ENCODE measurements at regions not wholly inside any gene's neighbourhood (a gene's known extent, or its start where the extent isn't known, plus 50 kb on each side); places are given as distances from the start of the nearest gene placed in this dataset.
"Not testable (repeated sequence)": the region's sequence is repeated elsewhere in the genome, so short reads cannot be mapped to it uniquely, and the experiment has no call there.

DNA sequence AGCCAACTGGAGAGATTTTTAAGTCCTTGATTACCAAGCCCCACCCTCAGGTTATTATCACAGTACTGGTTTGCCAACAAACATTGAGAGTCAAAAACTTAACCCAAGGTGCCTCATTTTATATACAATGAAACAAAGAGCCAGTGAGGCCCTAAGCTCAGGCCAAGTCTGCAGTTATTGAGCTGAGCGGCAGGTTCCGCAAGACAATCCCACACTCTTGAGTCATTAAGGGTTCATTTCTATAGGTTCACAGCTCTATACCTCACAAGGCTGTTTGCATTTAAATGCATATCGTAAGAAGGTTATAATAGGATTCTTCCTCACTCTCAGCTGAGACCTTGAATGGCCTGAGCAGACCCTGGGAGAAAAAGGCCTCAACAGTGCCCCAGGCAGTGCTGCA, 268.4 kb upstream of the RGPD4 start:
- H3K9me2 ChIP-seq (replicated peaks; ENCODE audit: insufficient read depth), result no peaks in the 10 kb centered on the region
- H3K27me3 ChIP-seq, result no peaks in the 10 kb centered on the region
- no peaks in the 10 kb centered on the region for H3K9me3 ChIP-seq (ENCODE audit: low read depth)
- WGBS (ENCODE audit: low lambda C conversion rate, missing lambda C conversion rate), result 93% methylated on average over 3 of the region's 3 CpGs
- no peak for TF ChIP-seq EZH2phosphoT487 (IDR thresholded peaks at IDR 0.05; ENCODE audit: low read depth, severe bottlenecking, unreplicated experiment)
- TF ChIP-seq EZH2 (IDR thresholded peaks at IDR 0.05; ENCODE audit: borderline replicate concordance), result no peak
- TF ChIP-seq, protein P1, sequence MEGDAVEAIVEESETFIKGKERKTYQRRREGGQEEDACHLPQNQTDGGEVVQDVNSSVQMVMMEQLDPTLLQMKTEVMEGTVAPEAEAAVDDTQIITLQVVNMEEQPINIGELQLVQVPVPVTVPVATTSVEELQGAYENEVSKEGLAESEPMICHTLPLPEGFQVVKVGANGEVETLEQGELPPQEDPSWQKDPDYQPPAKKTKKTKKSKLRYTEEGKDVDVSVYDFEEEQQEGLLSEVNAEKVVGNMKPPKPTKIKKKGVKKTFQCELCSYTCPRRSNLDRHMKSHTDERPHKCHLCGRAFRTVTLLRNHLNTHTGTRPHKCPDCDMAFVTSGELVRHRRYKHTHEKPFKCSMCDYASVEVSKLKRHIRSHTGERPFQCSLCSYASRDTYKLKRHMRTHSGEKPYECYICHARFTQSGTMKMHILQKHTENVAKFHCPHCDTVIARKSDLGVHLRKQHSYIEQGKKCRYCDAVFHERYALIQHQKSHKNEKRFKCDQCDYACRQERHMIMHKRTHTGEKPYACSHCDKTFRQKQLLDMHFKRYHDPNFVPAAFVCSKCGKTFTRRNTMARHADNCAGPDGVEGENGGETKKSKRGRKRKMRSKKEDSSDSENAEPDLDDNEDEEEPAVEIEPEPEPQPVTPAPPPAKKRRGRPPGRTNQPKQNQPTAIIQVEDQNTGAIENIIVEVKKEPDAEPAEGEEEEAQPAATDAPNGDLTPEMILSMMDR (IDR thresholded peaks at IDR 0.05; ENCODE audit: poor library complexity), result no peak
- H3K4me1 ChIP-seq (ENCODE audit: insufficient read depth), result no peaks in the 10 kb centered on the region
- no peaks in the 10 kb centered on the region for H3K79me2 ChIP-seq
- no peaks in the 10 kb centered on the region for H4K20me1 ChIP-seq (ENCODE audit: insufficient read depth, poor library complexity, severe bottlenecking)
- DNase-seq (ENCODE audit: low spot score), result no peak
- H3K27ac ChIP-seq, result no peak overlapping the region
- no peak overlapping the region for H2AFZ ChIP-seq
- no peaks in the 10 kb centered on the region for H3K36me3 ChIP-seq (replicated peaks; ENCODE audit: insufficient read depth, low read depth)
- no peak overlapping the region for H3K4me3 ChIP-seq
- no peak overlapping the region for H3K4me2 ChIP-seq

DNA sequence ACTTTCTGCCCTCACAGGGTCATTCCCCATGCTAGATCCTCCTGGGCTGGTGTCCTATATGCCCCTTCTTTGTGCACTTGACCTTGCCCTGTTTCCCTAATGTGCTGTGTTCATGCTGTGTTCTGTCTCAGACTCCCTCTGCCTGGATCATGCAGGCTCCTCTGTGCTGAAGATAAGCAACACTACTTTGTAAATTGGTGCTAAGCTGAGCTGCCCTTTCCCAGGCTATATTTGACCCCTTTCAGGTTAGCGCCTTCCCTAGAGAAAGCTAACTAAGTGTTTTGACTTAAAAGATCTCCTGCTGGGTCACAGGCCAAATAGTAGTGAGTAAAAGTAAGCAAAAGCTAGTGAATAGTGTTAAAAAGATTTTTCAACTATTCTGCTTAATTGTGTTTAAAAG, 257.2 kb upstream of the RGPD4 start:
- no peak overlapping the region for H3K27ac ChIP-seq
- H3K4me3 ChIP-seq, result no peak overlapping the region
- no peaks in the 10 kb centered on the region for H3K79me2 ChIP-seq
- H3K4me1 ChIP-seq (ENCODE audit: insufficient read depth), result no peaks in the 10 kb centered on the region
- DNase-seq (ENCODE audit: low spot score), result no peak
- TF ChIP-seq EZH2 (IDR thresholded peaks at IDR 0.05; ENCODE audit: borderline replicate concordance) (no peak), EZH2phosphoT487 (IDR thresholded peaks at IDR 0.05; ENCODE audit: low read depth, severe bottlenecking, unreplicated experiment) (no peak)
- TF ChIP-seq, protein P1 (IDR thresholded peaks at IDR 0.05; ENCODE audit: poor library complexity), result no peak
- H3K4me2 ChIP-seq, result no peak overlapping the region
- H3K9me3 ChIP-seq (ENCODE audit: low read depth), result no peaks in the 10 kb centered on the region
- H2AFZ ChIP-seq, result no peak overlapping the region
- no peaks in the 10 kb centered on the region for H3K36me3 ChIP-seq (replicated peaks; ENCODE audit: insufficient read depth, low read depth)
- no peaks in the 10 kb centered on the region for H3K27me3 ChIP-seq
- H4K20me1 ChIP-seq (ENCODE audit: insufficient read depth, poor library complexity, severe bottlenecking), result no peaks in the 10 kb centered on the region
- 58% methylated on average over 1 of the region's 1 CpG for WGBS (ENCODE audit: low lambda C conversion rate, missing lambda C conversion rate)
- no peaks in the 10 kb centered on the region for H3K9me2 ChIP-seq (replicated peaks; ENCODE audit: insufficient read depth)

DNA sequence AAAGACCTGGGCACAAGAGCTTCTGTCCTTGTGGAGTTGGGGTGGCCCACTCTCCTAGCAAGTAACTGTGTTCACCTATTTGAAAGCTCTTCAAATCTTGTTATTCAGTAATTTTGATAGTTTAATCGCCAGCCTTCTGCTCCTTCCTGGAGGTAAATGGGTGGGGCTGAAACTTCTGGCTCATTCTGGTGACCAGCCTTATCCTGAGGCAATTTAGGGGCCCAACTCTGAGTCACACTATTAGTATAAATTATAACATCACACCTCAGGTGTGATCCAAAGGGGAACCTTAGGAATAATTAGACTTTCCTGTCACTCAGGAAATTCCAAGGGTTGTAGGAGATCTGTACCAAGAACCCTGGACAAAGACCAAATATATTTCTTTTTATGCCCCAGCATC, 255.8 kb upstream of the RGPD4 start:
- no peaks in the 10 kb centered on the region for H3K27me3 ChIP-seq
- no peak for DNase-seq (ENCODE audit: low spot score)
- no peaks in the 10 kb centered on the region for H4K20me1 ChIP-seq (ENCODE audit: insufficient read depth, poor library complexity, severe bottlenecking)
- H3K4me2 ChIP-seq, result no peak overlapping the region
- no peak overlapping the region for H2AFZ ChIP-seq
- H3K4me3 ChIP-seq, result no peak overlapping the region
- H3K79me2 ChIP-seq, result no peaks in the 10 kb centered on the region
- no peaks in the 10 kb centered on the region for H3K9me3 ChIP-seq (ENCODE audit: low read depth)
- no peaks in the 10 kb centered on the region for H3K9me2 ChIP-seq (replicated peaks; ENCODE audit: insufficient read depth)
- H3K4me1 ChIP-seq (ENCODE audit: insufficient read depth), result no peaks in the 10 kb centered on the region
- no peaks in the 10 kb centered on the region for H3K36me3 ChIP-seq (replicated peaks; ENCODE audit: insufficient read depth, low read depth)
- H3K27ac ChIP-seq, result no peak overlapping the region
- WGBS (ENCODE audit: low lambda C conversion rate, missing lambda C conversion rate), result 100% methylated on average over 1 of the region's 1 CpG
- no peak for TF ChIP-seq EZH2phosphoT487 (IDR thresholded peaks at IDR 0.05; ENCODE audit: low read depth, severe bottlenecking, unreplicated experiment)
- TF ChIP-seq, protein P1 (IDR thresholded peaks at IDR 0.05; ENCODE audit: poor library complexity), result no peak
- no peak for TF ChIP-seq EZH2 (IDR thresholded peaks at IDR 0.05; ENCODE audit: borderline replicate concordance)

DNA sequence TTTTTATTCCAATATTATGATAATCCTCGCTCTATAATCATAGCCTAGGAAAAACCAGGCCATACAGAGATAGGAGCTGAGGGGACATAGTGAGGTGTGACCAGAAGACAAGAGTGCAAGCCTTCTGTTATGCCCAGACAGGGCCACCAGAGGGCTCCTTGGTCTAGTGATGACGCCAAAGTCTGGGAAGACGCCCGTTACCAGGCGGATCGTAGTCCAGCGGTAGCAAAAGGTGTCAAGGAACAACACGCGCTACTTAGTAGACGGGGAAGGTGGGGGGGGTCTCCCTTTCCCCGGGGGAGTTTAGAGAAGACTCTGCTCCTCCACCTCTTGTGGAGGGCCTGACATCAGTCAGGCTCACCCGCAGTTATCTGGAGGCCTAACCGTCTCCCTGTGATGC, 253.8 kb upstream of the RGPD4 start:
- TF ChIP-seq, protein P1 (IDR thresholded peaks at IDR 0.05; ENCODE audit: poor library complexity), result peak; percentile 21
- H4K20me1 ChIP-seq (ENCODE audit: insufficient read depth, poor library complexity, severe bottlenecking); H2AFZ ChIP-seq; H3K9me2 ChIP-seq (replicated peaks; ENCODE audit: insufficient read depth); H3K27me3 ChIP-seq; H3K4me1 ChIP-seq (ENCODE audit: insufficient read depth); DNase-seq (ENCODE audit: low spot score); H3K27ac ChIP-seq; H3K4me3 ChIP-seq; H3K36me3 ChIP-seq (replicated peaks; ENCODE audit: insufficient read depth, low read depth); H3K4me2 ChIP-seq; H3K9me3 ChIP-seq (ENCODE audit: low read depth); H3K79me2 ChIP-seq: not testable (repeated sequence)
- WGBS (ENCODE audit: low lambda C conversion rate, missing lambda C conversion rate), result 82% methylated on average over 11 of the region's 13 CpGs

Measured in hepatocyte (in vitro differentiated cells).